ENCODE measurements at regions not wholly inside any gene's neighbourhood (a gene's known extent, or its start where the extent isn't known, plus 50 kb on each side); places are given as distances from the start of the nearest gene placed in this dataset.

DNA sequence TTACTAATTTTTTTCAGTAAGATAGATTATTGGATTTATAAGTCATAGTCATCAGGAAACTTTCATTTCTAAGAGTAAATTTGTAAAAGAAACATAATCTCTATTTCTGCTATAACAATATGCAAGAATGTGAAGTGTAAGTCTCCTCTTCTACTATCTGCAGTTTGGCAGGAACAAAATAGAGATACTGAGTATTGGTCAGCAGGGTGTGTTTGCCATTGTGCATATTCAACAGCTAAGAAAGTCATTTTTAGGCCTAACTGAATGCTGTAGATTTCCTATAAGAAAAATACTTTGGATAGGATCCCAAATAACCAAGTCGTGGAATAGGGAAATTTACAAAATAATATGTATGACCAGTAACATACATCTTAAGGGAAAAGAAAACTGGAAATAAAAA, 253.3 kb upstream of the EPHA5 start:
- Mint-ChIP-seq H3K27ac (no peak overlapping the region), H3K4me3 (no peak overlapping the region), H3K27me3 (no peaks in the 10 kb centered on the region), H3K36me3 (no peaks in the 10 kb centered on the region), H3K4me1 (no peaks in the 10 kb centered on the region), H3K9me3 (peaks cover 10 to 15% (median 12%) of the 10 kb centered on the region in 3 donors)
- no peak for DNase-seq
- Histone ChIP-seq H3K9me3 (no peaks in the 10 kb centered on the region), H3K36me3 (ENCODE audit: control insufficient read depth in 2 of 2, extremely low read depth in 1 of 2, insufficient read depth in 1 of 2, low read length in 1 of 2) (no peaks in the 10 kb centered on the region), H3K4me1 (ENCODE audit: control insufficient read depth in 1 of 2, extremely low read depth in 1 of 2, insufficient read depth in 2 of 2, low read length in 2 of 2) (no peaks in the 10 kb centered on the region), H3K4me3 (ENCODE audit: control insufficient read depth in 1 of 2, extremely low read depth in 1 of 2, low read length in 1 of 2) (no peak overlapping the region), H3K27ac (ENCODE audit: low read length) (no peak overlapping the region), H3K27me3 (replicated peaks in 1 of 2; ENCODE audit: control insufficient read depth in 2 of 2, extremely low read depth in 1 of 2, insufficient read depth in 2 of 2, low read length in 1 of 2) (no peaks in the 10 kb centered on the region)
- no CpG with 5 or more reads among the region's 1 CpG for WGBS (ENCODE audit: insufficient coverage)
- no peak for ATAC-seq (replicated peaks in 1 of 4)
- ChIA-PET POLR2A (no interaction called here), CTCF (no interaction called here)

GRCh38 chr4:65921180-65921579, 250.9 kb upstream of the EPHA5 start:
- ChIA-PET POLR2A (no interaction called here), CTCF (no interaction called here)
- Histone ChIP-seq H3K4me3 (ENCODE audit: control insufficient read depth in 1 of 2, extremely low read depth in 1 of 2, low read length in 1 of 2) (no peak overlapping the region), H3K9me3 (no peaks in the 10 kb centered on the region), H3K36me3 (ENCODE audit: control insufficient read depth in 2 of 2, extremely low read depth in 1 of 2, insufficient read depth in 1 of 2, low read length in 1 of 2) (no peaks in the 10 kb centered on the region), H3K4me1 (ENCODE audit: control insufficient read depth in 1 of 2, extremely low read depth in 1 of 2, insufficient read depth in 2 of 2, low read length in 2 of 2) (no peaks in the 10 kb centered on the region), H3K27me3 (replicated peaks in 1 of 2; ENCODE audit: control insufficient read depth in 2 of 2, extremely low read depth in 1 of 2, insufficient read depth in 2 of 2, low read length in 1 of 2) (no peaks in the 10 kb centered on the region), H3K27ac (ENCODE audit: low read length) (no peak overlapping the region)
- H3K9me3 Mint-ChIP-seq, result peaks cover 7 to 19% (median 10%) of the 10 kb centered on the region in 3 donors
- 76% methylated on average over 8 of the region's 10 CpGs for WGBS (ENCODE audit: insufficient coverage)
- H3K4me1 Mint-ChIP-seq, result no peaks in the 10 kb centered on the region
- ATAC-seq (replicated peaks in 1 of 4) (no peak), DNase-seq (no peak)
- no peaks in the 10 kb centered on the region for H3K27me3 Mint-ChIP-seq
- no peak overlapping the region for H3K27ac Mint-ChIP-seq
- H3K4me3 Mint-ChIP-seq, result no peak overlapping the region
- H3K36me3 Mint-ChIP-seq, result no peaks in the 10 kb centered on the region

- Mint-ChIP-seq H3K27me3 (no peaks in the 10 kb centered on the region), H3K4me3 (no peak overlapping the region), H3K27ac (no peak overlapping the region), H3K4me1 (no peaks in the 10 kb centered on the region), H3K9me3 (peaks cover 4 to 16% (median 9%) of the 10 kb centered on the region in 3 donors), H3K36me3 (no peaks in the 10 kb centered on the region)
- CTCF ChIA-PET, result no interaction called here
- no peaks in the 10 kb centered on the region for H3K4me1 ChIP-seq (ENCODE audit: control insufficient read depth in 1 of 2, extremely low read depth in 1 of 2, insufficient read depth in 2 of 2, low read length in 2 of 2)
- no peaks in the 10 kb centered on the region for H3K36me3 ChIP-seq (ENCODE audit: control insufficient read depth in 2 of 2, extremely low read depth in 1 of 2, insufficient read depth in 1 of 2, low read length in 1 of 2)
- no peaks in the 10 kb centered on the region for H3K27me3 ChIP-seq (replicated peaks in 1 of 2; ENCODE audit: control insufficient read depth in 2 of 2, extremely low read depth in 1 of 2, insufficient read depth in 2 of 2, low read length in 1 of 2)
- no peaks in the 10 kb centered on the region for H3K9me3 ChIP-seq
- no peak overlapping the region for H3K27ac ChIP-seq (ENCODE audit: low read length)
- no peak overlapping the region for H3K4me3 ChIP-seq (ENCODE audit: control insufficient read depth in 1 of 2, extremely low read depth in 1 of 2, low read length in 1 of 2)
- DNase-seq, result no peak
- no peak for ATAC-seq (replicated peaks in 1 of 4)
- POLR2A ChIA-PET, result no interaction called here
Observed at GRCh38 chr4:65918872-65919271, 248.6 kb upstream of the EPHA5 start.

GRCh38 chr4:65918212-65918611, 247.9 kb upstream of the EPHA5 start:
- Histone ChIP-seq H3K9me3 (no peaks in the 10 kb centered on the region), H3K4me1 (ENCODE audit: control insufficient read depth in 1 of 2, extremely low read depth in 1 of 2, insufficient read depth in 2 of 2, low read length in 2 of 2) (no peaks in the 10 kb centered on the region), H3K36me3 (ENCODE audit: control insufficient read depth in 2 of 2, extremely low read depth in 1 of 2, insufficient read depth in 1 of 2, low read length in 1 of 2) (no peaks in the 10 kb centered on the region), H3K27ac (ENCODE audit: low read length) (no peak overlapping the region), H3K27me3 (replicated peaks in 1 of 2; ENCODE audit: control insufficient read depth in 2 of 2, extremely low read depth in 1 of 2, insufficient read depth in 2 of 2, low read length in 1 of 2) (no peaks in the 10 kb centered on the region), H3K4me3 (ENCODE audit: control insufficient read depth in 1 of 2, extremely low read depth in 1 of 2, low read length in 1 of 2) (no peak overlapping the region)
- WGBS (ENCODE audit: insufficient coverage), result no CpG with 5 or more reads among the region's 1 CpG
- DNase-seq, result no peak
- H3K27ac Mint-ChIP-seq, result no peak overlapping the region
- no peaks in the 10 kb centered on the region for H3K27me3 Mint-ChIP-seq
- CTCF ChIA-PET, result no interaction called here
- no peak overlapping the region for H3K4me3 Mint-ChIP-seq
- H3K36me3 Mint-ChIP-seq, result no peaks in the 10 kb centered on the region
- POLR2A ChIA-PET, result no interaction called here
- ATAC-seq (replicated peaks in 1 of 4), result no peak
- no peaks in the 10 kb centered on the region for H3K4me1 Mint-ChIP-seq
- H3K9me3 Mint-ChIP-seq, result peaks cover 4 to 16% (median 9%) of the 10 kb centered on the region in 3 donors

DNA sequence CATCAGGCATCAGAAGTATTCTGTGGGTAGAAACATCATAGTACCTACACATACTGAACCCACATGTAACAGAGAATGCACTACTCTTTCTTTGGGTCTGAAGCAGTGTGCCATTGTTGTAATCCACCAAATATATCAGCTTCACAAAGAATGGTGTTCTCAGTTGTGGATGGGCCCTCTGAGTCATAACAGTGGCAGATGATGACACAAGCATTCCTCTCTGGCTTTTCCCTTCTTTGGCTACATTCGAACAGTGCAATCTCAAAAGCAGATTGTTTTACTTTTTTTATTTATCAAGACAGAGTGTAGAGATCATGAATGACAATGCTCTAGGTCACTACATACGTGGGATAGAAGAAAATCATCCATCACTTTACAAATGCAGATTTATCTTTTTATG, 247.2 kb upstream of the EPHA5 start:
- ChIA-PET CTCF (no interaction called here), POLR2A (no interaction called here)
- Histone ChIP-seq H3K27ac (ENCODE audit: low read length) (no peak overlapping the region), H3K27me3 (replicated peaks in 1 of 2; ENCODE audit: control insufficient read depth in 2 of 2, extremely low read depth in 1 of 2, insufficient read depth in 2 of 2, low read length in 1 of 2) (no peaks in the 10 kb centered on the region), H3K36me3 (ENCODE audit: control insufficient read depth in 2 of 2, extremely low read depth in 1 of 2, insufficient read depth in 1 of 2, low read length in 1 of 2) (no peaks in the 10 kb centered on the region), H3K4me3 (ENCODE audit: control insufficient read depth in 1 of 2, extremely low read depth in 1 of 2, low read length in 1 of 2) (no peak overlapping the region), H3K4me1 (ENCODE audit: control insufficient read depth in 1 of 2, extremely low read depth in 1 of 2, insufficient read depth in 2 of 2, low read length in 2 of 2) (no peaks in the 10 kb centered on the region), H3K9me3 (no peaks in the 10 kb centered on the region)
- WGBS (ENCODE audit: insufficient coverage), result no CpG with 5 or more reads among the region's 2 CpGs
- no peak overlapping the region for H3K4me3 Mint-ChIP-seq
- H3K9me3 Mint-ChIP-seq, result peaks cover 6 to 16% (median 16%) of the 10 kb centered on the region in 3 donors
- H3K36me3 Mint-ChIP-seq, result no peaks in the 10 kb centered on the region
- ATAC-seq (replicated peaks in 1 of 4) (no peak), DNase-seq (no peak)
- no peaks in the 10 kb centered on the region for H3K27me3 Mint-ChIP-seq
- H3K27ac Mint-ChIP-seq, result no peak overlapping the region
- H3K4me1 Mint-ChIP-seq, result no peaks in the 10 kb centered on the region

- no peaks in the 10 kb centered on the region for H3K27me3 ChIP-seq (replicated peaks in 1 of 2; ENCODE audit: control insufficient read depth in 2 of 2, extremely low read depth in 1 of 2, insufficient read depth in 2 of 2, low read length in 1 of 2)
- no peaks in the 10 kb centered on the region for H3K9me3 ChIP-seq
- H3K4me1 ChIP-seq (ENCODE audit: control insufficient read depth in 1 of 2, extremely low read depth in 1 of 2, insufficient read depth in 2 of 2, low read length in 2 of 2), result no peaks in the 10 kb centered on the region
- Mint-ChIP-seq H3K4me3 (no peak overlapping the region), H3K36me3 (no peaks in the 10 kb centered on the region), H3K9me3 (peaks cover 2 to 13% (median 4%) of the 10 kb centered on the region in 3 donors), H3K4me1 (no peaks in the 10 kb centered on the region), H3K27me3 (no peaks in the 10 kb centered on the region), H3K27ac (no peak overlapping the region)
- WGBS (ENCODE audit: insufficient coverage), result no CpG with 5 or more reads among the region's 1 CpG
- CTCF ChIA-PET, result no interaction called here
- no peaks in the 10 kb centered on the region for H3K36me3 ChIP-seq (ENCODE audit: control insufficient read depth in 2 of 2, extremely low read depth in 1 of 2, insufficient read depth in 1 of 2, low read length in 1 of 2)
- ATAC-seq (replicated peaks in 1 of 4) (no peak), DNase-seq (no peak)
- POLR2A ChIA-PET, result interaction anchor here in 1 of 2 donors (0.5 kb wide), 1 partner anchor 18 kb away, joined by 3 read pairs; no protein-coding TSS in a partner anchor
- H3K27ac ChIP-seq (ENCODE audit: low read length), result no peak overlapping the region
- no peak overlapping the region for H3K4me3 ChIP-seq (ENCODE audit: control insufficient read depth in 1 of 2, extremely low read depth in 1 of 2, low read length in 1 of 2)
Observed at GRCh38 chr4:65911720-65912119, 241.4 kb upstream of the EPHA5 start.
